ENCODE measurements at regions not wholly inside any gene's neighbourhood (a gene's known extent, or its start where the extent isn't known, plus 50 kb on each side); places are given as distances from the start of the nearest gene placed in this dataset.

DNA sequence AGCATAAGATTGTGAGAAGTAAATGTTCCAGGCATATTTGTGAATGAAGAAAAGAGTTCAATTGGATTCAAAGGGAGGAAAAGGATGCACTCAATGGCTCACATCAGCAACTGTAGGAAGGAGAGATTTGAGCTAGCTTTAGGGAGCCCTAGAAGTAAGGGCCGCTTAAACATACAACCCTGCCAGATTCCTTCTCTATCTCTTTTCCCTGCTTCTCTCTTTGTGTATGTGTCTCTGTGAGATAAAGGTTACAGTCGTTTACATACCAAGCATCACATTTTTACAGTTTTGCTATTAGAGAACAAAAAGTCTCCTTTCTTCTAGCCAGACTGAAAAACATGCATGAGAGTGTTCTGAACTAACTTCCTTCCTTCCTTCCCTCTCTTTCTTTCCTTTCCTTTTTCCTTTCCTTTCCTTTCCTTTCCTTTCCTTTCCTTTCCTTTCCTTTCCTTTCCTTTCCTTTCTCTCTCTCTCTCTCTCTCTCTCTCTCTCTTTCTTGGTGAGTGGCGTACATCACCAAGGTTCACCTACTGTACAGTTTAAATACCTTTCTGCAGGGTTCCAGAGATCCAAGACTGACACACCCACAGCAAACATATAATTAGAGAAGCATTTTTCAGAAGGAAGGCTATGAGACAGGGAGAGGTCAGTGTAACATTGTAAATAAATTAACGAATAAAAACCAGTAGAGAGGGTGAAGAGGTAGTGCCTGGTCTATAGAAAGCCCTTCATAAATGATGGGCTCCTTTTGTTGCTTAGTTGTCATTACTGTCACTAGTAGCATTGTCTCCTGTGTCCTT, 240.4 kb downstream of the ARL4A start:
- TF ChIP-seq CTCF (IDR thresholded peaks at IDR 0.05) (no peak), ZFX (IDR thresholded peaks at IDR 0.05; ENCODE audit: borderline replicate concordance) (no peak)

Data from 22Rv1 (cell line).